GM12874 (cell line): ENCODE measurements at regions not wholly inside any gene's neighbourhood (a gene's known extent, or its start where the extent isn't known, plus 50 kb on each side); places are given as distances from the start of the nearest gene placed in this dataset.

Source experiments
- TF ChIP-seq, protein P1 (sequence below): IDR thresholded peaks from 2 replicates; pipeline ENCODE4 v1.5.1; 2011; ENCODE audit warnings: low read depth, mild to moderate bottlenecking, control low read depth, low read length, moderate library complexity; ENCODE audit not compliant: insufficient read depth

DNA sequence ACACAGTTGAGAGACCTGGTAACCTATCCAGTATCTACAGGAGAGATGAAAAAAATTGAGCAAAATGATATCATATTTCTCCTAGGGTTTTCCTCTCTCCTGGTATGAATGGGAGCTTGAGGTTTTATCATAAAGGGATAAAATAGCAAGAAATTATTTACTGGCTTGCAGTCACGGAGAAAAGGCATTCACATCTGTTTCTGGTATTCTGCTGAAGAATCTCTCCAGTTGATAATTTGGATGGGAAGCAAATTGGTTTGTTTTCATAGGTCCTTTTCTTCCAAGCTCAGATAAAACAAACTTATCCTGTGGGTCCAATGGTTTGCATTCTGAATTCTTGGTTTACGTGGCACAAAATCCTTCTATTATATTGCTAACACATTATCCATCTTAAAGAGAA is 83.1 kb upstream of the GYPA start:
- TF ChIP-seq, protein P1, sequence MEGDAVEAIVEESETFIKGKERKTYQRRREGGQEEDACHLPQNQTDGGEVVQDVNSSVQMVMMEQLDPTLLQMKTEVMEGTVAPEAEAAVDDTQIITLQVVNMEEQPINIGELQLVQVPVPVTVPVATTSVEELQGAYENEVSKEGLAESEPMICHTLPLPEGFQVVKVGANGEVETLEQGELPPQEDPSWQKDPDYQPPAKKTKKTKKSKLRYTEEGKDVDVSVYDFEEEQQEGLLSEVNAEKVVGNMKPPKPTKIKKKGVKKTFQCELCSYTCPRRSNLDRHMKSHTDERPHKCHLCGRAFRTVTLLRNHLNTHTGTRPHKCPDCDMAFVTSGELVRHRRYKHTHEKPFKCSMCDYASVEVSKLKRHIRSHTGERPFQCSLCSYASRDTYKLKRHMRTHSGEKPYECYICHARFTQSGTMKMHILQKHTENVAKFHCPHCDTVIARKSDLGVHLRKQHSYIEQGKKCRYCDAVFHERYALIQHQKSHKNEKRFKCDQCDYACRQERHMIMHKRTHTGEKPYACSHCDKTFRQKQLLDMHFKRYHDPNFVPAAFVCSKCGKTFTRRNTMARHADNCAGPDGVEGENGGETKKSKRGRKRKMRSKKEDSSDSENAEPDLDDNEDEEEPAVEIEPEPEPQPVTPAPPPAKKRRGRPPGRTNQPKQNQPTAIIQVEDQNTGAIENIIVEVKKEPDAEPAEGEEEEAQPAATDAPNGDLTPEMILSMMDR, result no peak

DNA sequence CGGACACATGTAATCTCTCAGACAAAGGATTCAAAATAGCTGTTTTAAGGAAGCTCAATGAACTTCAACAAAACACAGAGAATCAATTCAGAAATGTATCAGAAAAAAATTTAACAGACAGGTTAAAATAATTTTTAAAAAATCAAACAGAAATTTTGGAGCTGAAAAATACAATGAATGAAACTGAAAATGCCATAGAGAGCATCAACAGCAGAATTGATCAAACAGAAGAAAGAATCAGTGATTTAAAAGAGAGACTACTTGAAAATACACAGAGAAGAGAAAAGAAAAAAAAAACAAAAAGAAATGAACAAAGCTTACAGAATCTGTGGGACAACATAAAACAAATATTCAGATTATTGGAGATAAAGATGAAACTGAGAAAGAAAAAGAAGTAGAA is 118.8 kb upstream of the GYPA start:
- TF ChIP-seq, protein P1, result no peak

DNA sequence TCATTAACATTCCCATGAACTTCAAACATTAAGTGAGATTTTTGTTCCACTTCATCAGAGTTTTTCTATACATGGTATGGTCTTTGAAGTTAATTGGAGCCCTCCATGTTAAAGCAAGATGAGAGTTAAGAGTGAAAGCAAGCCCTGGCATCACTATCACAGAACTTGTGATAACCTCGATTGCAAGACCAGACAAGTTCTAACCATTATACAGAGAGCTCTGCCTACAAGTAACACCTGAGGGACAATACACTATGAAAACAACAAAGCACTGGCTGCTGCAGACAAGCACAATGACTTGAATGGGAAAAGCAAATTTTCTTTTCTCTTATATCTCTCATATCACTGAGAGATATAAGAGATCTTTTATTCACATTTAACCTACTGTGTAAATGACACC is 126.6 kb upstream of the GYPA start:
- TF ChIP-seq, protein P1, result no peak

DNA sequence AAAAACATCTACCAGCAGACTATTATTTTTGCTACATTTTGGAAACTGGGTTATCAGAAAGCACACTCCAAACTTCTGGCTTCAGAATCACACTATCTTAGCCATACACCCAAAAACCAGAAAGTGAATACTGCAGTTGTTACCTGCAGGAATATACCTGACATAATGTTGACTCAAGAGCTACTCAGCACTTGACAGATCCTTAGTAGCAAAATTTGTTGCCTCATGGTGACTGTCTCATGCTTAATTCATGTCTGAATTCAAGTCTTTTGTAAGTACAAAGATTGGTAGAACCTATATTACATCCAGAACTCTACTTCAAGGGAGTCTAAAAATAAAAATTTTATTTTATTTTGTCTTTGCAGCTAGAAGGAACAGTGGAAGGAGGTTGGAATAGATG is 140.2 kb upstream of the GYPA start:
- TF ChIP-seq, protein P1, result no peak

DNA sequence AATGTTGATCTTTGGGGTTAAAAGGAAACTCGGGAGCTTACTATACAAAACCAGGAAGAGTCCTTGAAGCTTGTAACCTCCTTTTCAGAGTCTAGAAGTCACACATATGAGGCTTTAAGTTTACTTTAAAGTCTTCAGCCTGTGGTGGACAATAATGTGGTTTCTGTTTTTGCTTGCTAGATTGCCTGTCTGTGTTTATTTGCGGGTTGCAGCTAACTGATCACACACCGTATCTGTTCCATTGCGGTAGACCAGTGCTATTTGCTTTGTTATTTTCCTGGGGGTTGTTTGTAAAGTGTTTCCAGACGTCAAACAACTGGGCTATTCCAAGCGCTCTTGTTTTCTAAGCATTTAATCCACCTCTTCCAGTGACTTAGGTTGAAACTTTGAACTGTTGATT is 143.0 kb upstream of the GYPA start:
- TF ChIP-seq, protein P1, result no peak

DNA sequence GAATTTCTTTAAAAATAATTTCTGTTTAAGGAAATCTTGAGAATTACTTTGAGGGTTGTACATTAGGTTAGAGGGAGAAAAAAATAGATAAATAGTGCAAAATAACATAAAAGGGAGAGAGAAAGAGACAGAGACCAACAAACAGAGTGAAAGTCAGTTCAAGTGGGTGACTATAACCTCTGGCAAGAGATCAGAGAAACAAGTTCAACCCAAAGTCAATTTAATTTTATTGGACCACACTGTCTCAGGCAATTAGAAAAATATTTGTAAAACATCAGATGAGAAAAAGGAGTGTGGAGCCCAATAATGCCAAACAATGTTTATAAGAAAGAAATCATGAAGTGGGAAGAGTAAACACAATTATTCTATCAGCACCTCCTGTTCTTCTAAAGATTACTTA is 143.5 kb upstream of the GYPA start:
- TF ChIP-seq, protein P1, result no peak

DNA sequence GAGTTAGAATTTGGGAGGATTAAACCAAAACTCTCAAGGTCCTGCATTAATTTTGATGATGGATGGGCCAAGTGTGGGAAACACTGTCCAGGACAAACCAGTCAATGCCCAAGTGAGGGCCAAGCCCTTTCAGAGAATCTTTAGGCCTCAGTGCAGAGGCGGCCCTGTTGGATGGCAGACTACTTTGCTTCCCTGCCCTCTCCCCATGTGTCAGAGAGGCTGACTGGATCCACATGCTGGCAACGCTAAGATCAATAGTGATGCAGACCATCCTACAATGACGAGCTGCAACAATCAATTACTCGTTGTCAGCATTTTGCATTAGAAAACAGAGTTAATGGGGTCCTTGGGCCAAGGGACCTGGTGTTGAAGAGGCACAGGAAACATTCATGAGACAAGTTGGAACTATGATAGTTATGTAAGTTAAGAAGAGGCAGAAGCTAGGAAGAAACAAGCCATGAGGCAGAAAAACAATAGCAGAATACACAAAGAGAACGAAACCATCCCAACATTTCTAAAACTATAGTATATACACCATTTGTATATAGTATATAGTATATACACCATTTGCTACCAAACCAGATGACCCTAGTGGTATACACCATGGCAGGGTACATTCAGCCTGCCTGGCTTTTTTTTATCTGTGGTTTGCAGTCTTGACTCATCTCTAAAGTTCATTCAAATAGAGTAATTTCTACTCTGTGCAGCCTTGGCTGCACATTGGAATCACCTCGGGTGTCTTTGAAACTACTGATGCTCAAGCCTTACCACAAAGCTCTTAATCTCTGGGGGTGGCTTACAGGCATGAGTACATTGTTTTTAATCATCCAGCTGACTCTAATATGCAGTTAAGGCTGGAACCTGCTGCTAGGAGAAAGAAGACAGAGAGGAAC is 147.7 kb upstream of the GYPA start:
- TF ChIP-seq, protein P1, result no peak
